HepG2 (cell line): ENCODE measurements at regions not wholly inside any gene's neighbourhood (a gene's known extent, or its start where the extent isn't known, plus 50 kb on each side); places are given as distances from the start of the nearest gene placed in this dataset.

Source experiments
- ATF1 ChIP-seq: IDR thresholded peaks from 2 replicates; pipeline ENCODE4 v1.6.1; 2016; ENCODE audit warnings: mild to moderate bottlenecking, control low read depth
- ATF2 ChIP-seq: sonication (generic); formaldehyde crosslinking; IDR thresholded peaks from 2 replicates; pipeline ENCODE4 v1.4.0; 2020; ENCODE audit warnings: missing genetic modification reagents
- CTCF ChIP-seq: sonication (generic); formaldehyde crosslinking; IDR thresholded peaks from 2 replicates; pipeline ENCODE4 v1.5.0; 2020; ENCODE audit warnings: mild to moderate bottlenecking, missing genetic modification reagents, moderate library complexity
- ETV6 ChIP-seq: sonication (generic); formaldehyde crosslinking; conservative IDR thresholded peaks from 2 replicates; pipeline ENCODE4 v1.4.0; 2020; ENCODE audit warnings: missing genetic modification reagents
- IRF9 ChIP-seq: sonication (generic); formaldehyde crosslinking; IDR thresholded peaks from 2 replicates; pipeline ENCODE4 v1.8.0; 2022; ENCODE audit warnings: missing genetic modification reagents, mild to moderate bottlenecking, borderline replicate concordance
- KDM5B ChIP-seq: sonication (generic); formaldehyde crosslinking; IDR thresholded peaks from 2 replicates; pipeline ENCODE4 v1.4.0; 2020; ENCODE audit warnings: missing genetic modification reagents, mild to moderate bottlenecking, borderline replicate concordance
- PHF8 ChIP-seq: sonication (generic); formaldehyde crosslinking; IDR thresholded peaks from 2 replicates; pipeline ENCODE4 v1.5.0; 2020; ENCODE audit warnings: missing genetic modification reagents
- PRDM10 ChIP-seq: sonication (generic); formaldehyde crosslinking; IDR thresholded peaks from 2 replicates; pipeline ENCODE4 v1.4.0; 2020; ENCODE audit warnings: low read depth, missing genetic modification reagents
- RBAK ChIP-seq: sonication (generic); formaldehyde crosslinking; IDR thresholded peaks from 2 replicates; pipeline ENCODE4 v1.5.1; 2020; ENCODE audit warnings: mild to moderate bottlenecking, missing genetic modification reagents
- RNF2 ChIP-seq: fragments of 450-650 bp; conservative IDR thresholded peaks from 2 replicates; pipeline ENCODE4 v1.6.1; 2016; ENCODE audit warnings: low read depth
- SMAD1 ChIP-seq: sonication (generic); formaldehyde crosslinking; IDR thresholded peaks from 2 replicates; pipeline ENCODE4 v1.4.0; 2020; ENCODE audit warnings: missing genetic modification reagents, low read depth, mild to moderate bottlenecking, borderline replicate concordance
- TCF7L2 ChIP-seq: IDR thresholded peaks from 2 replicates; pipeline ENCODE4 v1.6.1; 2011; ENCODE audit warnings: mild to moderate bottlenecking, low read depth, low read length, moderate library complexity
- ZFP41 ChIP-seq: sonication (generic); formaldehyde crosslinking; IDR thresholded peaks from 2 replicates; pipeline ENCODE4 v1.4.0; 2020; ENCODE audit warnings: mild to moderate bottlenecking, missing genetic modification reagents, borderline replicate concordance
- ZNF687 ChIP-seq: sonication (generic); formaldehyde crosslinking; IDR thresholded peaks from 2 replicates; pipeline ENCODE4 v1.5.1; 2020; ENCODE audit warnings: mild to moderate bottlenecking, missing genetic modification reagents, moderate library complexity

GRCh38 chr10:71150796-71151195, 61.6 kb upstream of the UNC5B start:
- TF ChIP-seq RBAK (CRISPR knock-in tag) (no peak), SMAD1 (CRISPR knock-in tag) (no peak), PRDM10 (no peak), KDM5B (CRISPR knock-in tag) (no peak), IRF9 (CRISPR knock-in tag) (no peak), CTCF (CRISPR knock-in tag) (no peak), PHF8 (CRISPR knock-in tag) (no peak), ATF1 (CRISPR knock-in tag) (no peak), ETV6 (CRISPR knock-in tag) (no peak), RNF2 (no peak), ATF2 (no peak), TCF7L2 (no peak), ZFP41 (CRISPR knock-in tag) (no peak), ZNF687 (no peak)
